ENCODE measurements at regions not wholly inside any gene's neighbourhood (a gene's known extent, or its start where the extent isn't known, plus 50 kb on each side); places are given as distances from the start of the nearest gene placed in this dataset.

- TF ChIP-seq, protein P1, sequence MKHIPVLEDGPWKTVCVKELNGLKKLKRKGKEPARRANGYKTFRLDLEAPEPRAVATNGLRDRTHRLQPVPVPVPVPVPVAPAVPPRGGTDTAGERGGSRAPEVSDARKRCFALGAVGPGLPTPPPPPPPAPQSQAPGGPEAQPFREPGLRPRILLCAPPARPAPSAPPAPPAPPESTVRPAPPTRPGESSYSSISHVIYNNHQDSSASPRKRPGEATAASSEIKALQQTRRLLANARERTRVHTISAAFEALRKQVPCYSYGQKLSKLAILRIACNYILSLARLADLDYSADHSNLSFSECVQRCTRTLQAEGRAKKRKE (CRISPR knock-in tag; IDR thresholded peaks at IDR 0.05; ENCODE audit: low read depth): no peak
These were observed 124.6 kb downstream of the ATPSCKMT start (continued) for GRCh38 chr5:10125116-10125515.

GRCh38 chr5:10124287-10124686 lies 125.4 kb downstream of the ATPSCKMT start:
- no peak for ATAC-seq
- DNase-seq (ENCODE audit: low read depth in 1 of 2, low spot score in 1 of 2): no peak
- Histone ChIP-seq H3K4me1 (no peaks in the 10 kb centered on the region), H3K9me3 (no peaks in the 10 kb centered on the region), H3K27ac (no peak overlapping the region), H3K4me3 (no peak overlapping the region), H3K4me2 (no peak overlapping the region)
- FAIRE-seq: no peak
- TF ChIP-seq POLR2AphosphoS2 (conservative IDR thresholded peaks at IDR 0.05; ENCODE audit: low read length): no peak
- TF ChIP-seq ESRRA (IDR thresholded peaks at IDR 0.05; ENCODE audit: borderline replicate concordance, low read length): no peak
- TF ChIP-seq ZC3H11A (IDR thresholded peaks at IDR 0.05): no peak
- no peak for TF ChIP-seq FOSL2 (IDR thresholded peaks at IDR 0.05)
- no peak for TF ChIP-seq FOSL2 (CRISPR knock-in tag; IDR thresholded peaks at IDR 0.05)
- TF ChIP-seq, protein P2, sequence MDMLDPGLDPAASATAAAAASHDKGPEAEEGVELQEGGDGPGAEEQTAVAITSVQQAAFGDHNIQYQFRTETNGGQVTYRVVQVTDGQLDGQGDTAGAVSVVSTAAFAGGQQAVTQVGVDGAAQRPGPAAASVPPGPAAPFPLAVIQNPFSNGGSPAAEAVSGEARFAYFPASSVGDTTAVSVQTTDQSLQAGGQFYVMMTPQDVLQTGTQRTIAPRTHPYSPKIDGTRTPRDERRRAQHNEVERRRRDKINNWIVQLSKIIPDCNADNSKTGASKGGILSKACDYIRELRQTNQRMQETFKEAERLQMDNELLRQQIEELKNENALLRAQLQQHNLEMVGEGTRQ (IDR thresholded peaks at IDR 0.05): no peak
- TF ChIP-seq SMC3 (IDR thresholded peaks at IDR 0.05): no peak
- TF ChIP-seq CHD2 (IDR thresholded peaks at IDR 0.05; ENCODE audit: low read length, partially characterized antibody): no peak
- TF ChIP-seq RARB (CRISPR knock-in tag; IDR thresholded peaks at IDR 0.05): no peak
- TF ChIP-seq HOXA7 (CRISPR knock-in tag; IDR thresholded peaks at IDR 0.05): no peak
- TF ChIP-seq, protein P1 (CRISPR knock-in tag; IDR thresholded peaks at IDR 0.05; ENCODE audit: low read depth): no peak
- TF ChIP-seq EP300 (IDR thresholded peaks at IDR 0.05): no peak
- TF ChIP-seq RCOR1 (IDR thresholded peaks at IDR 0.05; ENCODE audit: low read depth, low read length): no peak
- CTCF ChIA-PET: no interaction called here
- WGBS (ENCODE audit: missing lambda C conversion rate): 62% methylated on average over 9 of the region's 9 CpGs
- POLR2A ChIA-PET: no interaction called here

GRCh38 chr5:10123254-10123989 lies 126.3 kb downstream of the ATPSCKMT start:
- 85% methylated on average over 7 of the region's 7 CpGs for whole genome bisulfite sequencing (ENCODE audit: missing lambda C conversion rate)
- Histone ChIP-seq H3K4me1 (no peaks in the 10 kb centered on the region), H3K27ac (no peak overlapping the region), H3K4me2 (no peak overlapping the region), H3K4me3 (no peak overlapping the region), H3K9me3 (no peaks in the 10 kb centered on the region)
- TF ChIP-seq FOXS1 (CRISPR knock-in tag; IDR thresholded peaks at IDR 0.05) (no peak), HOXB5 (CRISPR knock-in tag; IDR thresholded peaks at IDR 0.05) (no peak), EHF (CRISPR knock-in tag; IDR thresholded peaks at IDR 0.05) (no peak), POLR2A (IDR thresholded peaks at IDR 0.05; ENCODE audit: low read length) (no peak), SREBF2 (IDR thresholded peaks at IDR 0.05) (no peak), MAFK (IDR thresholded peaks at IDR 0.05; ENCODE audit: partially characterized antibody) (no peak), CEBPB (IDR thresholded peaks at IDR 0.05) (no peak), POLR2AphosphoS2 (conservative IDR thresholded peaks at IDR 0.05; ENCODE audit: low read length) (no peak), RFX5 (IDR thresholded peaks at IDR 0.05) (no peak), HOXA7 (CRISPR knock-in tag; IDR thresholded peaks at IDR 0.05) (no peak), CHD2 (IDR thresholded peaks at IDR 0.05; ENCODE audit: low read length, partially characterized antibody) (no peak), E2F6 (IDR thresholded peaks at IDR 0.05; ENCODE audit: borderline replicate concordance, low read depth) (no peak), CHD4 (IDR thresholded peaks at IDR 0.05; ENCODE audit: borderline replicate concordance) (no peak), JUN (IDR thresholded peaks at IDR 0.05) (no peak), JUNB (IDR thresholded peaks at IDR 0.05) (no peak), HES2 (IDR thresholded peaks at IDR 0.05) (no peak)
- TF ChIP-seq, protein P1 (CRISPR knock-in tag; IDR thresholded peaks at IDR 0.05; ENCODE audit: low read depth): no peak
- no peak for FAIRE-seq
- no peak for ATAC-seq
- POLR2A ChIA-PET: no interaction called here
- CTCF ChIA-PET: no interaction called here
- DNase-seq (ENCODE audit: low read depth in 1 of 2, low spot score in 1 of 2): no peak
